Glutamatergic neuron (in vitro differentiated cells): ENCODE measurements at regions not wholly inside any gene's neighbourhood (a gene's known extent, or its start where the extent isn't known, plus 50 kb on each side); places are given as distances from the start of the nearest gene placed in this dataset.

Source experiments
- DNase-seq: peaks from one replicate; pipeline ENCODE4 v3.0.0; 2022
- H3K27ac Mint-ChIP-seq: one replicate; pipeline ENCODE4 v1.8.0; 2020; ENCODE audit warnings: mild to moderate bottlenecking, mixed read lengths, inconsistent platforms; ENCODE audit not compliant: unreplicated experiment
- H3K27me3 Mint-ChIP-seq: one replicate; pipeline ENCODE4 v1.8.0; 2020; ENCODE audit warnings: mild to moderate bottlenecking, moderate library complexity, mixed read lengths, inconsistent platforms; ENCODE audit not compliant: unreplicated experiment
- H3K36me3 Mint-ChIP-seq: one replicate; pipeline ENCODE4 v1.8.0; 2020; ENCODE audit warnings: mild to moderate bottlenecking, mixed read lengths, inconsistent platforms; ENCODE audit not compliant: unreplicated experiment
- H3K4me1 Mint-ChIP-seq: one replicate; pipeline ENCODE4 v1.8.0; 2020; ENCODE audit warnings: mild to moderate bottlenecking, low read depth, mixed read lengths, inconsistent platforms; ENCODE audit not compliant: unreplicated experiment
- H3K4me3 Mint-ChIP-seq: one replicate; pipeline ENCODE4 v1.8.0; 2020; ENCODE audit warnings: mild to moderate bottlenecking, mixed read lengths, inconsistent platforms; ENCODE audit not compliant: unreplicated experiment
- H3K9me3 Mint-ChIP-seq: one replicate; pipeline ENCODE4 v1.8.0; 2020; ENCODE audit warnings: mild to moderate bottlenecking, moderate library complexity, mixed read lengths, inconsistent platforms; ENCODE audit not compliant: unreplicated experiment
- TF ChIP-seq, protein P1 (sequence below): fragments of 200-600 bp; sonication (generic); IDR thresholded peaks from one replicate; pipeline ENCODE4 v1.5.0; 2021; ENCODE audit not compliant: partially characterized antibody, unreplicated experiment

DNA sequence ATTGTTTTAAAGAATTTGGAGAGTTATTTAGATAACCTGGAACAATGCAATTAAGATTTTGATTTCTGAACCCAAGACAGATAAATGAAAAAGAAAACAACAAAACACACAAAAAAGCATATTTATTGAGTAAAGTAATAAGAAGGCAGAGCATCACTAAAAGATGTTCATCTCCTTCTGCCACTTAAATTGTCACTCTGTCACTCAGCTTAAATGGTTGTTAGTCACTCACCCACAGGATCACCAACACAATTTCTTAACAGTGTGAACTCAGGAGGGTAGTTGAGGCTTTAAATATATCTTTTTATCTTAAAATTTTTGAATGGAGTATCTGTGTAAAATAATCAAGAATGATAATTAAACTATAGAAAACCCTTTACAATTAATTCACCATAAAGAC lies 1215.5 kb upstream of the PCDH20 start:
- TF ChIP-seq, protein P1, sequence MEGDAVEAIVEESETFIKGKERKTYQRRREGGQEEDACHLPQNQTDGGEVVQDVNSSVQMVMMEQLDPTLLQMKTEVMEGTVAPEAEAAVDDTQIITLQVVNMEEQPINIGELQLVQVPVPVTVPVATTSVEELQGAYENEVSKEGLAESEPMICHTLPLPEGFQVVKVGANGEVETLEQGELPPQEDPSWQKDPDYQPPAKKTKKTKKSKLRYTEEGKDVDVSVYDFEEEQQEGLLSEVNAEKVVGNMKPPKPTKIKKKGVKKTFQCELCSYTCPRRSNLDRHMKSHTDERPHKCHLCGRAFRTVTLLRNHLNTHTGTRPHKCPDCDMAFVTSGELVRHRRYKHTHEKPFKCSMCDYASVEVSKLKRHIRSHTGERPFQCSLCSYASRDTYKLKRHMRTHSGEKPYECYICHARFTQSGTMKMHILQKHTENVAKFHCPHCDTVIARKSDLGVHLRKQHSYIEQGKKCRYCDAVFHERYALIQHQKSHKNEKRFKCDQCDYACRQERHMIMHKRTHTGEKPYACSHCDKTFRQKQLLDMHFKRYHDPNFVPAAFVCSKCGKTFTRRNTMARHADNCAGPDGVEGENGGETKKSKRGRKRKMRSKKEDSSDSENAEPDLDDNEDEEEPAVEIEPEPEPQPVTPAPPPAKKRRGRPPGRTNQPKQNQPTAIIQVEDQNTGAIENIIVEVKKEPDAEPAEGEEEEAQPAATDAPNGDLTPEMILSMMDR: no peak
- Mint-ChIP-seq H3K27me3 (no peaks in the 10 kb centered on the region), H3K27ac (no peak overlapping the region), H3K4me3 (no peak overlapping the region), H3K36me3 (no peaks in the 10 kb centered on the region), H3K9me3 (no peaks in the 10 kb centered on the region), H3K4me1 (no peaks in the 10 kb centered on the region)
- no peak for DNase-seq

- TF ChIP-seq, protein P1: no peak
- Mint-ChIP-seq H3K27ac (no peak overlapping the region), H3K36me3 (no peaks in the 10 kb centered on the region), H3K27me3 (no peaks in the 10 kb centered on the region), H3K4me3 (no peak overlapping the region), H3K9me3 (peaks cover 1% of the 10 kb centered on the region), H3K4me1 (peaks cover 2% of the 10 kb centered on the region)
- no peak for DNase-seq
Measured at GRCh38 chr13:62629618-62630017, 1214.0 kb upstream of the PCDH20 start.

GRCh38 chr13:62627226-62627625 lies 1211.6 kb upstream of the PCDH20 start:
- DNase-seq: no peak
- H3K36me3 Mint-ChIP-seq: no peaks in the 10 kb centered on the region
- H3K9me3 Mint-ChIP-seq: peaks cover 1% of the 10 kb centered on the region
- H3K27ac Mint-ChIP-seq: no peak overlapping the region
- H3K4me1 Mint-ChIP-seq: peaks cover 8% of the 10 kb centered on the region
- TF ChIP-seq, protein P1: no peak
- no peak overlapping the region for H3K4me3 Mint-ChIP-seq
- H3K27me3 Mint-ChIP-seq: peaks cover 3% of the 10 kb centered on the region

GRCh38 chr13:62626771-62627170 lies 1211.1 kb upstream of the PCDH20 start:
- H3K4me1 Mint-ChIP-seq: peaks cover 8% of the 10 kb centered on the region
- peaks cover 3% of the 10 kb centered on the region for H3K27me3 Mint-ChIP-seq
- no peaks in the 10 kb centered on the region for H3K36me3 Mint-ChIP-seq
- H3K4me3 Mint-ChIP-seq: no peak overlapping the region
- DNase-seq: no peak
- peaks cover 1% of the 10 kb centered on the region for H3K9me3 Mint-ChIP-seq
- TF ChIP-seq, protein P1: no peak
- H3K27ac Mint-ChIP-seq: no peak overlapping the region

GRCh38 chr13:62625214-62625881 lies 1209.7 kb upstream of the PCDH20 start:
- Mint-ChIP-seq H3K27me3 (peaks cover 3% of the 10 kb centered on the region), H3K4me1 (peaks cover 8% of the 10 kb centered on the region), H3K27ac (no peak overlapping the region), H3K4me3 (no peak overlapping the region), H3K36me3 (no peaks in the 10 kb centered on the region), H3K9me3 (peaks cover 1% of the 10 kb centered on the region)
- TF ChIP-seq, protein P1: no peak
- DNase-seq: no peak
